Karpas-422 (cell line): ENCODE measurements at regions not wholly inside any gene's neighbourhood (a gene's known extent, or its start where the extent isn't known, plus 50 kb on each side); places are given as distances from the start of the nearest gene placed in this dataset.

Experiments used
- DNase-seq: peaks from one replicate; pipeline ENCODE4 v3.0.0-alpha.2; 2015
- H2AFZ ChIP-seq: fragments of 200-600 bp; sonication (generic); 2 replicates; pipeline ENCODE4 v1.6.1; 2014; ENCODE audit warnings: antibody characterized with exemption, low read length, mixed read lengths
- H3K27ac ChIP-seq: fragments of 200-600 bp; sonication (generic); 2 replicates; pipeline ENCODE4 v1.5.1; 2014; ENCODE audit warnings: mild to moderate bottlenecking, low read length, moderate library complexity
- H3K27me3 ChIP-seq: fragments of 200-600 bp; sonication (generic); 2 replicates; pipeline ENCODE4 v1.6.1; 2014; ENCODE audit warnings: low read length, mixed read lengths
- H3K36me3 ChIP-seq: fragments of 200-600 bp; sonication (generic); 2 replicates; pipeline ENCODE4 v1.6.1; 2014; ENCODE audit warnings: low read length, mixed read lengths; ENCODE audit not compliant: insufficient read depth
- H3K4me1 ChIP-seq: fragments of 200-600 bp; sonication (generic); 2 replicates; pipeline ENCODE4 v1.6.1; 2014; ENCODE audit warnings: mild to moderate bottlenecking, low read length, mixed read lengths
- H3K4me2 ChIP-seq: fragments of 200-600 bp; sonication (generic); 2 replicates; pipeline ENCODE4 v1.6.1; 2014; ENCODE audit warnings: low read length, low read depth, mild to moderate bottlenecking; ENCODE audit not compliant: poor library complexity, severe bottlenecking
- H3K4me3 ChIP-seq: fragments of 200-600 bp; sonication (generic); 2 replicates; pipeline ENCODE4 v1.5.1; 2014; ENCODE audit warnings: mild to moderate bottlenecking, antibody characterized with exemption, low read length, mixed read lengths
- H3K79me2 ChIP-seq: fragments of 200-600 bp; sonication (generic); 2 replicates; pipeline ENCODE4 v1.6.1; 2014; ENCODE audit warnings: mild to moderate bottlenecking, low read length, mixed read lengths
- H3K9ac ChIP-seq: fragments of 200-600 bp; sonication (generic); 2 replicates; pipeline ENCODE4 v1.6.0; 2014; ENCODE audit warnings: low read length
- H3K9me2 ChIP-seq: fragments of 200-600 bp; sonication (generic), shearing (Covaris generic); replicated peaks from 2 replicates; pipeline ENCODE4 v1.6.0; 2014; ENCODE audit warnings: mild to moderate bottlenecking, low read length, moderate library complexity; ENCODE audit not compliant: insufficient read depth
- H3K9me3 ChIP-seq: fragments of 300-700, 200-600 bp; sonication (generic); 2 replicates; pipeline ENCODE4 v1.6.1; 2014; ENCODE audit warnings: low read length, mixed read lengths
- H4K20me1 ChIP-seq: fragments of 200-600 bp; sonication (generic); 2 replicates; pipeline ENCODE4 v1.6.1; 2014; ENCODE audit warnings: mild to moderate bottlenecking, antibody characterized with exemption, low read length, low read depth; ENCODE audit not compliant: insufficient read depth

GRCh38 chr18:64276311-64277090 is 127.6 kb upstream of the LINC00305 start:
- no peaks in the 10 kb centered on the region for H3K36me3 ChIP-seq
- no peaks in the 10 kb centered on the region for H3K79me2 ChIP-seq
- H3K4me3 ChIP-seq: no peak overlapping the region
- no peaks in the 10 kb centered on the region for H3K4me1 ChIP-seq
- no peak overlapping the region for H3K4me2 ChIP-seq
- no peaks in the 10 kb centered on the region for H3K9me3 ChIP-seq
- no peaks in the 10 kb centered on the region for H4K20me1 ChIP-seq
- no peak overlapping the region for H3K27ac ChIP-seq
- no peaks in the 10 kb centered on the region for H3K9me2 ChIP-seq
- DNase-seq: no peak
- no peak overlapping the region for H3K9ac ChIP-seq
- H2AFZ ChIP-seq: no peak overlapping the region
- no peaks in the 10 kb centered on the region for H3K27me3 ChIP-seq

GRCh38 chr18:64275593-64276300 is 126.9 kb upstream of the LINC00305 start:
- H3K9me2 ChIP-seq: no peaks in the 10 kb centered on the region
- no peaks in the 10 kb centered on the region for H3K27me3 ChIP-seq
- H3K79me2 ChIP-seq: no peaks in the 10 kb centered on the region
- H3K36me3 ChIP-seq: no peaks in the 10 kb centered on the region
- H3K4me3 ChIP-seq: no peak overlapping the region
- H2AFZ ChIP-seq: no peak overlapping the region
- no peak for DNase-seq
- H3K9ac ChIP-seq: no peak overlapping the region
- H4K20me1 ChIP-seq: no peaks in the 10 kb centered on the region
- H3K9me3 ChIP-seq: no peaks in the 10 kb centered on the region
- H3K27ac ChIP-seq: no peak overlapping the region
- H3K4me1 ChIP-seq: no peaks in the 10 kb centered on the region
- no peak overlapping the region for H3K4me2 ChIP-seq

GRCh38 chr18:64273724-64274123 is 124.8 kb upstream of the LINC00305 start:
- Histone ChIP-seq H2AFZ (no peak overlapping the region), H3K4me2 (no peak overlapping the region), H3K9ac (no peak overlapping the region), H3K4me1 (no peaks in the 10 kb centered on the region), H4K20me1 (no peaks in the 10 kb centered on the region), H3K27ac (no peak overlapping the region), H3K27me3 (no peaks in the 10 kb centered on the region), H3K9me3 (no peaks in the 10 kb centered on the region), H3K4me3 (no peak overlapping the region), H3K36me3 (no peaks in the 10 kb centered on the region), H3K9me2 (no peaks in the 10 kb centered on the region), H3K79me2 (no peaks in the 10 kb centered on the region)
- DNase-seq: no peak

- Histone ChIP-seq H2AFZ (no peak overlapping the region), H3K27me3 (no peaks in the 10 kb centered on the region), H3K36me3 (no peaks in the 10 kb centered on the region), H3K9me2 (no peaks in the 10 kb centered on the region), H3K79me2 (no peaks in the 10 kb centered on the region), H3K4me2 (no peak overlapping the region), H3K4me1 (no peaks in the 10 kb centered on the region), H3K9me3 (no peaks in the 10 kb centered on the region), H3K27ac (no peak overlapping the region), H3K4me3 (no peak overlapping the region), H3K9ac (no peak overlapping the region), H4K20me1 (no peaks in the 10 kb centered on the region)
- no peak for DNase-seq
Observed at GRCh38 chr18:64271975-64272659, 123.2 kb upstream of the LINC00305 start.

GRCh38 chr18:64271246-64271645 is 122.4 kb upstream of the LINC00305 start:
- Histone ChIP-seq H2AFZ (no peak overlapping the region), H3K9ac (no peak overlapping the region), H3K4me1 (no peaks in the 10 kb centered on the region), H3K79me2 (no peaks in the 10 kb centered on the region), H3K9me3 (no peaks in the 10 kb centered on the region), H4K20me1 (no peaks in the 10 kb centered on the region), H3K36me3 (no peaks in the 10 kb centered on the region), H3K4me2 (no peak overlapping the region), H3K27me3 (no peaks in the 10 kb centered on the region), H3K9me2 (no peaks in the 10 kb centered on the region), H3K4me3 (no peak overlapping the region), H3K27ac (no peak overlapping the region)
- DNase-seq: no peak

- Histone ChIP-seq H3K4me2 (no peak overlapping the region), H3K9me3 (no peaks in the 10 kb centered on the region), H3K4me1 (no peaks in the 10 kb centered on the region), H2AFZ (no peak overlapping the region), H3K27ac (no peak overlapping the region), H3K36me3 (no peaks in the 10 kb centered on the region), H4K20me1 (no peaks in the 10 kb centered on the region), H3K4me3 (no peak overlapping the region), H3K9ac (no peak overlapping the region), H3K79me2 (no peaks in the 10 kb centered on the region), H3K27me3 (no peaks in the 10 kb centered on the region), H3K9me2 (no peaks in the 10 kb centered on the region)
- DNase-seq: no peak
Observed at GRCh38 chr18:64270608-64271007, 121.7 kb upstream of the LINC00305 start.

- Histone ChIP-seq H3K4me1 (no peaks in the 10 kb centered on the region), H3K4me2 (no peak overlapping the region), H3K9me2 (no peaks in the 10 kb centered on the region), H2AFZ (no peak overlapping the region), H3K36me3 (no peaks in the 10 kb centered on the region), H3K9ac (no peak overlapping the region), H3K27ac (no peak overlapping the region), H4K20me1 (no peaks in the 10 kb centered on the region), H3K4me3 (no peak overlapping the region), H3K9me3 (no peaks in the 10 kb centered on the region), H3K27me3 (no peaks in the 10 kb centered on the region), H3K79me2 (no peaks in the 10 kb centered on the region)
- no peak for DNase-seq
Observed at GRCh38 chr18:64270121-64270520, 121.2 kb upstream of the LINC00305 start.

- Histone ChIP-seq H3K9ac (no peak overlapping the region), H3K79me2 (no peaks in the 10 kb centered on the region), H4K20me1 (no peaks in the 10 kb centered on the region), H3K36me3 (no peaks in the 10 kb centered on the region), H3K27ac (no peak overlapping the region), H3K9me3 (no peaks in the 10 kb centered on the region), H3K4me2 (no peak overlapping the region), H3K4me3 (no peak overlapping the region), H2AFZ (no peak overlapping the region), H3K27me3 (no peaks in the 10 kb centered on the region), H3K9me2 (no peaks in the 10 kb centered on the region), H3K4me1 (no peaks in the 10 kb centered on the region)
- no peak for DNase-seq
Observed at GRCh38 chr18:64264171-64264570, 115.3 kb upstream of the LINC00305 start.
